H1 (cell line): ENCODE measurements at regions not wholly inside any gene's neighbourhood (a gene's known extent, or its start where the extent isn't known, plus 50 kb on each side); places are given as distances from the start of the nearest gene placed in this dataset.

Experiments
- ASH2L ChIP-seq: fragments of 200-600, 300-600 bp; sonication (generic); IDR thresholded peaks from one replicate; pipeline ENCODE4 v1.7.1; 2017; ENCODE audit warnings: low read length
- BACH1 ChIP-seq: IDR thresholded peaks from 2 replicates; pipeline ENCODE4 v1.6.1; 2012; ENCODE audit warnings: low read length, improper control_type of control experiment
- BRCA1 ChIP-seq: IDR thresholded peaks from 2 replicates; pipeline ENCODE4 v1.6.1; 2012; ENCODE audit warnings: low read depth, low read length, improper control_type of control experiment
- CHD7 ChIP-seq: fragments of 300-600 bp; sonication (generic); IDR thresholded peaks from 2 replicates; pipeline ENCODE4 v1.7.1; 2012; ENCODE audit warnings: low read length, moderate library complexity, mild to moderate bottlenecking, inconsistent platforms; ENCODE audit not compliant: insufficient replicate concordance
- HDAC2 ChIP-seq, 2 experiments: fragments of 300-600 bp in 1 of 2; sonication (generic) in 1 of 2; IDR thresholded peaks; 2 replicates each; pipeline ENCODE4 v1.6.1; 2011 to 2012; ENCODE audit warnings: low read depth in 2 of 2, low read length in 2 of 2, mild to moderate bottlenecking in 2 of 2, moderate library complexity in 2 of 2, borderline replicate concordance in 1 of 2, inconsistent platforms in 1 of 2
- MAFK ChIP-seq: IDR thresholded peaks from 2 replicates; pipeline ENCODE4 v1.6.1; 2012; ENCODE audit warnings: low read depth, mild to moderate bottlenecking, improper control_type of control experiment, low read length
- POLR2AphosphoS5 ChIP-seq: IDR thresholded peaks from 2 replicates; pipeline ENCODE4 v1.6.1; 2011; ENCODE audit warnings: low read depth, low read length
- RNF2 ChIP-seq: fragments of 200-900, 300-1000 bp; sonication (generic); IDR thresholded peaks from 2 replicates; pipeline ENCODE4 v1.7.1; 2016; ENCODE audit warnings: borderline replicate concordance, low read depth, mild to moderate bottlenecking, antibody characterized with exemption, low read length; ENCODE audit not compliant: poor library complexity, severe bottlenecking; ENCODE audit errors: missing control alignments
- SIX5 ChIP-seq: IDR thresholded peaks from 2 replicates; pipeline ENCODE4 v1.6.1; 2011; ENCODE audit warnings: mild to moderate bottlenecking, low read depth, low read length
- TAF1 ChIP-seq: IDR thresholded peaks from 2 replicates; pipeline ENCODE4 v1.6.1; 2011; ENCODE audit warnings: mild to moderate bottlenecking, low read depth, low read length
- TAF7 ChIP-seq: optimal IDR thresholded peaks from 2 replicates; pipeline ENCODE3; 2011; ENCODE audit warnings: low read depth, mild to moderate bottlenecking, inconsistent platforms, low read length, moderate library complexity, borderline replicate concordance
- TCF12 ChIP-seq: IDR thresholded peaks from 2 replicates; pipeline ENCODE4 v1.6.1; 2011; ENCODE audit warnings: low read depth, mild to moderate bottlenecking, low read length
- ZNF274 ChIP-seq: IDR thresholded peaks from 2 replicates; pipeline ENCODE4 v1.7.0; 2012; ENCODE audit warnings: low read length, borderline replicate concordance; ENCODE audit errors: extremely low read depth

- TF ChIP-seq CHD7: no peak
- TF ChIP-seq TCF12: no peak
- TF ChIP-seq SIX5: no peak
- no peak for TF ChIP-seq TAF7
- no peak for TF ChIP-seq MAFK
- no peak for TF ChIP-seq ASH2L
- TF ChIP-seq ZNF274: no peak
- TF ChIP-seq TAF1: no peak
- TF ChIP-seq RNF2: no peak
- TF ChIP-seq POLR2AphosphoS5: no peak
- no peak for TF ChIP-seq BRCA1
- TF ChIP-seq HDAC2 (IDR thresholded peaks at IDR 0.05; ENCODE audit: borderline replicate concordance in 1 of 2, low read depth in 2 of 2, low read length in 2 of 2): no peak
- no peak for TF ChIP-seq BACH1
These were observed 74.6 kb upstream of the PTGFRN start (continued) for GRCh38 chr1:116835161-116835560.
